Nephron progenitor cell (in vitro differentiated cells): ENCODE measurements at regions not wholly inside any gene's neighbourhood (a gene's known extent, or its start where the extent isn't known, plus 50 kb on each side); places are given as distances from the start of the nearest gene placed in this dataset.

Experiments used
- DNase-seq: peaks from one replicate; pipeline ENCODE4 v3.0.0; 2021
- H3K27ac Mint-ChIP-seq: 2 replicates; pipeline ENCODE4 v1.8.0; 2021; ENCODE audit warnings: mild to moderate bottlenecking, moderate library complexity, mixed read lengths
- H3K27me3 Mint-ChIP-seq: 2 replicates; pipeline ENCODE4 v1.8.0; 2021; ENCODE audit warnings: mild to moderate bottlenecking, low read depth, mixed read lengths; ENCODE audit not compliant: poor library complexity
- H3K36me3 Mint-ChIP-seq: 2 replicates; pipeline ENCODE4 v1.8.0; 2021; ENCODE audit warnings: low read depth, mixed read lengths
- H3K4me1 Mint-ChIP-seq: 2 replicates; pipeline ENCODE4 v1.8.0; 2021; ENCODE audit warnings: mixed read lengths
- H3K4me3 Mint-ChIP-seq: 2 replicates; pipeline ENCODE4 v1.8.0; 2021; ENCODE audit warnings: mild to moderate bottlenecking, moderate library complexity, mixed read lengths
- H3K9me3 Mint-ChIP-seq: 2 replicates; pipeline ENCODE4 v1.8.0; 2021; ENCODE audit warnings: mild to moderate bottlenecking, moderate library complexity, mixed read lengths
- CTCF ChIP-seq: fragments of 200-600 bp; sonication (generic); IDR thresholded peaks from 2 replicates; pipeline ENCODE4 v1.5.0; 2021; ENCODE audit warnings: antibody characterized with exemption

GRCh38 chr6:43943781-43944250 lies 173.8 kb downstream of the VEGFA start:
- peaks cover 16% of the 10 kb centered on the region for H3K4me1 Mint-ChIP-seq
- DNase-seq, result no peak
- H3K27ac Mint-ChIP-seq, result no peak overlapping the region
- H3K9me3 Mint-ChIP-seq, result peaks cover 27% of the 10 kb centered on the region
- H3K36me3 Mint-ChIP-seq, result no peaks in the 10 kb centered on the region
- TF ChIP-seq CTCF, result no peak
- H3K4me3 Mint-ChIP-seq, result no peak overlapping the region
- H3K27me3 Mint-ChIP-seq, result peaks cover 84% of the 10 kb centered on the region

GRCh38 chr6:43943099-43943766 lies 173.2 kb downstream of the VEGFA start:
- Mint-ChIP-seq H3K4me1 (peaks cover 17% of the 10 kb centered on the region), H3K36me3 (no peaks in the 10 kb centered on the region), H3K4me3 (no peak overlapping the region), H3K27me3 (peaks cover 87% of the 10 kb centered on the region), H3K27ac (no peak overlapping the region), H3K9me3 (peaks cover 27% of the 10 kb centered on the region)
- TF ChIP-seq CTCF, result no peak
- no peak for DNase-seq

- no peak overlapping the region for H3K4me3 Mint-ChIP-seq
- no peak for DNase-seq
- H3K27me3 Mint-ChIP-seq, result peaks cover 87% of the 10 kb centered on the region
- peaks cover 22% of the 10 kb centered on the region for H3K4me1 Mint-ChIP-seq
- H3K9me3 Mint-ChIP-seq, result peaks cover 27% of the 10 kb centered on the region
- no peak overlapping the region for H3K27ac Mint-ChIP-seq
- TF ChIP-seq CTCF, result no peak
- no peaks in the 10 kb centered on the region for H3K36me3 Mint-ChIP-seq
Measured at GRCh38 chr6:43942616-43943015, 172.6 kb downstream of the VEGFA start.

GRCh38 chr6:43942011-43942442 lies 172.0 kb downstream of the VEGFA start:
- Mint-ChIP-seq H3K9me3 (peaks cover 27% of the 10 kb centered on the region), H3K4me3 (no peak overlapping the region), H3K27me3 (peaks cover 91% of the 10 kb centered on the region), H3K4me1 (peaks cover 28% of the 10 kb centered on the region), H3K27ac (no peak overlapping the region), H3K36me3 (no peaks in the 10 kb centered on the region)
- no peak for DNase-seq
- no peak for TF ChIP-seq CTCF

GRCh38 chr6:43941174-43941573 lies 171.2 kb downstream of the VEGFA start:
- H3K9me3 Mint-ChIP-seq, result peaks cover 20% of the 10 kb centered on the region

More at GRCh38 chr6:43941174-43941573, 171.2 kb downstream of the VEGFA start:
- peaks cover 34% of the 10 kb centered on the region for H3K4me1 Mint-ChIP-seq
- H3K4me3 Mint-ChIP-seq, result no peak overlapping the region
- H3K27ac Mint-ChIP-seq, result no peak overlapping the region
- TF ChIP-seq CTCF, result no peak
- no peaks in the 10 kb centered on the region for H3K36me3 Mint-ChIP-seq
- no peak for DNase-seq
- H3K27me3 Mint-ChIP-seq, result peaks cover 91% of the 10 kb centered on the region
